ENCODE measurements at regions not wholly inside any gene's neighbourhood (a gene's known extent, or its start where the extent isn't known, plus 50 kb on each side); places are given as distances from the start of the nearest gene placed in this dataset.
A peak's percentile ranks its signal among the peaks of the same experiment; 100 is the strongest.

GRCh38 chr14:71618716-71619115 is 313.5 kb upstream of the RGS6 start:
- H3K4me3 ChIP-seq (ENCODE audit: low read depth, low read length) = no peak overlapping the region
- no peak for TF ChIP-seq CTCF (IDR thresholded peaks at IDR 0.05; ENCODE audit: control insufficient read depth, extremely low read depth, insufficient read depth)
- no peak for DNase-seq (ENCODE audit: low read depth)

DNA sequence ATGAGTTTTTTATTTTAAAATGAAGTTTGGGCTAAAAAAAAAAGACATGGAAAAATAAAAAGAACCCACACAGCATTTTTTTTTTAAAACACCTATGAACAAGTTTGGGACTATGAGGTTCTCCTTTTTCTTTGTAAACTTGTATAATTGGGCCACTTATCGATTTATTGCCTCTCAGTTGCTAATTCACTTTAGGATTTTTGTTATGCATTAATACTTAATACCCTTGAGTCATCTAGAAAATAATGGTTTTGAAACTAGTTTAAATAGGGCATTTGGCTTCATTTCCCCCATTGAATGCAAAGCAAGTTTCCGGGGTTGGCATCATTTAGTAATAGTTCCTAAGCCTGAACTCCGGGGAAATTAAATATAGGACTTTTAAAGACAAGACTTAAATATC is 312.8 kb upstream of the RGS6 start:
- no peak for DNase-seq (ENCODE audit: low read depth)
- TF ChIP-seq CTCF (IDR thresholded peaks at IDR 0.05; ENCODE audit: control insufficient read depth, extremely low read depth, insufficient read depth) = no peak
- no peak overlapping the region for H3K4me3 ChIP-seq (ENCODE audit: low read depth, low read length)

- no peak for DNase-seq (ENCODE audit: low read depth)
- TF ChIP-seq CTCF (IDR thresholded peaks at IDR 0.05; ENCODE audit: control insufficient read depth, extremely low read depth, insufficient read depth) = no peak
- H3K4me3 ChIP-seq (ENCODE audit: low read depth, low read length) = no peak overlapping the region
Observed at GRCh38 chr14:71620401-71620800, 311.8 kb upstream of the RGS6 start.

- TF ChIP-seq CTCF (IDR thresholded peaks at IDR 0.05; ENCODE audit: control insufficient read depth, extremely low read depth, insufficient read depth) = no peak
- no peak for DNase-seq (ENCODE audit: low read depth)
- no peak overlapping the region for H3K4me3 ChIP-seq (ENCODE audit: low read depth, low read length)
Observed at GRCh38 chr14:71621276-71621675, 311.0 kb upstream of the RGS6 start.

- H3K4me3 ChIP-seq (ENCODE audit: low read depth, low read length) = no peak overlapping the region
- no peak for TF ChIP-seq CTCF (IDR thresholded peaks at IDR 0.05; ENCODE audit: control insufficient read depth, extremely low read depth, insufficient read depth)
- DNase-seq (ENCODE audit: low read depth) = peak; percentile 18
Observed at GRCh38 chr14:71621980-71622605, 310.1 kb upstream of the RGS6 start.

- TF ChIP-seq CTCF (IDR thresholded peaks at IDR 0.05; ENCODE audit: control insufficient read depth, extremely low read depth, insufficient read depth) = no peak
- DNase-seq (ENCODE audit: low read depth) = no peak
- H3K4me3 ChIP-seq (ENCODE audit: low read depth, low read length) = no peak overlapping the region
Observed at GRCh38 chr14:71623939-71624338, 308.3 kb upstream of the RGS6 start.

GRCh38 chr14:71625175-71625574 is 307.1 kb upstream of the RGS6 start:
- no peak for DNase-seq (ENCODE audit: low read depth)
- TF ChIP-seq CTCF (IDR thresholded peaks at IDR 0.05; ENCODE audit: control insufficient read depth, extremely low read depth, insufficient read depth) = no peak
- H3K4me3 ChIP-seq (ENCODE audit: low read depth, low read length) = no peak overlapping the region

All from LNCaP clone FGC (cell line).